WTC11 (cell line): ENCODE measurements at regions not wholly inside any gene's neighbourhood (a gene's known extent, or its start where the extent isn't known, plus 50 kb on each side); places are given as distances from the start of the nearest gene placed in this dataset.

Experiments used
- CREM ChIP-seq: sonication (generic); formaldehyde crosslinking; IDR thresholded peaks from 2 replicates; pipeline ENCODE4 v1.8.1; 2022; ENCODE audit warnings: mild to moderate bottlenecking, missing genetic modification reagents, moderate library complexity
- KAT7 ChIP-seq: sonication (generic); formaldehyde crosslinking; IDR thresholded peaks from 2 replicates; pipeline ENCODE4 v1.8.1; 2023; ENCODE audit warnings: missing genetic modification reagents, mild to moderate bottlenecking, borderline replicate concordance
- NFE2L1 ChIP-seq: sonication (generic); formaldehyde crosslinking; IDR thresholded peaks from 2 replicates; pipeline ENCODE4 v1.8.1; 2023; ENCODE audit warnings: missing genetic modification reagents
- TCF7 ChIP-seq: sonication (generic); formaldehyde crosslinking; IDR thresholded peaks from 2 replicates; pipeline ENCODE4 v1.8.0; 2022; ENCODE audit warnings: mild to moderate bottlenecking, low read depth, missing genetic modification reagents, moderate library complexity
- ZNF121 ChIP-seq: sonication (generic); formaldehyde crosslinking; IDR thresholded peaks from 2 replicates; pipeline ENCODE4 v1.8.0; 2023; ENCODE audit warnings: missing genetic modification reagents
- ZNF396 ChIP-seq: fragments of 250-450 bp; sonication (Bioruptor Pico); IDR thresholded peaks from 2 replicates; pipeline ENCODE4 v1.8.0; 2021; ENCODE audit warnings: mild to moderate bottlenecking, moderate library complexity, borderline replicate concordance
- ZNF423 ChIP-seq: fragments of 250-450 bp; sonication (Bioruptor Pico); IDR thresholded peaks from 2 replicates; pipeline ENCODE4 v2.1.2; 2022; ENCODE audit warnings: mild to moderate bottlenecking, moderate library complexity
- TF ChIP-seq, protein P1 (sequence below): fragments of 200-600 bp; IDR thresholded peaks from 2 replicates; pipeline ENCODE4 v1.8.0; 2022; ENCODE audit warnings: antibody characterized with exemption
- TF ChIP-seq, protein P2 (sequence below): sonication (generic); formaldehyde crosslinking; IDR thresholded peaks from 2 replicates; pipeline ENCODE4 v1.8.1; 2023; ENCODE audit warnings: mild to moderate bottlenecking, missing genetic modification reagents
- TF ChIP-seq, protein P3 (sequence below): sonication (generic); formaldehyde crosslinking; IDR thresholded peaks from 2 replicates; pipeline ENCODE4 v1.8.1; 2022; ENCODE audit warnings: mild to moderate bottlenecking, moderate library complexity, missing genetic modification reagents
- TF ChIP-seq, protein P4 (sequence below): sonication (generic); formaldehyde crosslinking; IDR thresholded peaks from 2 replicates; pipeline ENCODE4 v1.8.1; 2022; ENCODE audit warnings: low read depth, missing genetic modification reagents, borderline replicate concordance
- TF ChIP-seq, protein P5 (sequence below): sonication (generic); formaldehyde crosslinking; IDR thresholded peaks from 2 replicates; pipeline ENCODE4 v1.8.0; 2022; ENCODE audit warnings: mild to moderate bottlenecking, missing genetic modification reagents

DNA sequence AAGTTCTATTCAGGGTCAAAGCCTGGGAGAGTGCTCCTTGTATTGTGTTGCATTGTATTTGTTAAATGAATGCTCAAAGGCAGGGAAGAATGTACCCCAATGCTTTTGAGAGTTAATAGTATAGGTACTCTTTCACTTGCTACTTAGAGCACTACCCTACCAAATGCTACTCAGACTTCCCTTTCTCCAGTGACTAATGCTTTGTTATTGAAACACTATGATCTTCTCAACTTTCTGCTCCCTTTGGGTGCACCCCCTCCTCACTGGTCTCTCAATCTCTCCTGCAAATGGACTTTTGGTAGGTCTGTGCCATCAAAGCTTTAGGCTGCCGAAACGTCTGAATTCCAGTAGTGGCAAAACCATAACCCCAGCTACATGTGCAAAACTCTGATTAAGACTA lies 177.7 kb upstream of the AHR start:
- TF ChIP-seq ZNF423 (no peak), NFE2L1 (CRISPR knock-in tag) (no peak), KAT7 (CRISPR knock-in tag) (no peak), ZNF121 (CRISPR knock-in tag) (no peak), CREM (CRISPR knock-in tag) (no peak), ZNF396 (no peak), TCF7 (CRISPR knock-in tag) (no peak)
- TF ChIP-seq, protein P1, sequence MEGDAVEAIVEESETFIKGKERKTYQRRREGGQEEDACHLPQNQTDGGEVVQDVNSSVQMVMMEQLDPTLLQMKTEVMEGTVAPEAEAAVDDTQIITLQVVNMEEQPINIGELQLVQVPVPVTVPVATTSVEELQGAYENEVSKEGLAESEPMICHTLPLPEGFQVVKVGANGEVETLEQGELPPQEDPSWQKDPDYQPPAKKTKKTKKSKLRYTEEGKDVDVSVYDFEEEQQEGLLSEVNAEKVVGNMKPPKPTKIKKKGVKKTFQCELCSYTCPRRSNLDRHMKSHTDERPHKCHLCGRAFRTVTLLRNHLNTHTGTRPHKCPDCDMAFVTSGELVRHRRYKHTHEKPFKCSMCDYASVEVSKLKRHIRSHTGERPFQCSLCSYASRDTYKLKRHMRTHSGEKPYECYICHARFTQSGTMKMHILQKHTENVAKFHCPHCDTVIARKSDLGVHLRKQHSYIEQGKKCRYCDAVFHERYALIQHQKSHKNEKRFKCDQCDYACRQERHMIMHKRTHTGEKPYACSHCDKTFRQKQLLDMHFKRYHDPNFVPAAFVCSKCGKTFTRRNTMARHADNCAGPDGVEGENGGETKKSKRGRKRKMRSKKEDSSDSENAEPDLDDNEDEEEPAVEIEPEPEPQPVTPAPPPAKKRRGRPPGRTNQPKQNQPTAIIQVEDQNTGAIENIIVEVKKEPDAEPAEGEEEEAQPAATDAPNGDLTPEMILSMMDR, result no peak
- TF ChIP-seq, protein P2, sequence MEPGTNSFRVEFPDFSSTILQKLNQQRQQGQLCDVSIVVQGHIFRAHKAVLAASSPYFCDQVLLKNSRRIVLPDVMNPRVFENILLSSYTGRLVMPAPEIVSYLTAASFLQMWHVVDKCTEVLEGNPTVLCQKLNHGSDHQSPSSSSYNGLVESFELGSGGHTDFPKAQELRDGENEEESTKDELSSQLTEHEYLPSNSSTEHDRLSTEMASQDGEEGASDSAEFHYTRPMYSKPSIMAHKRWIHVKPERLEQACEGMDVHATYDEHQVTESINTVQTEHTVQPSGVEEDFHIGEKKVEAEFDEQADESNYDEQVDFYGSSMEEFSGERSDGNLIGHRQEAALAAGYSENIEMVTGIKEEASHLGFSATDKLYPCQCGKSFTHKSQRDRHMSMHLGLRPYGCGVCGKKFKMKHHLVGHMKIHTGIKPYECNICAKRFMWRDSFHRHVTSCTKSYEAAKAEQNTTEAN (CRISPR knock-in tag), result no peak
- TF ChIP-seq, protein P3, sequence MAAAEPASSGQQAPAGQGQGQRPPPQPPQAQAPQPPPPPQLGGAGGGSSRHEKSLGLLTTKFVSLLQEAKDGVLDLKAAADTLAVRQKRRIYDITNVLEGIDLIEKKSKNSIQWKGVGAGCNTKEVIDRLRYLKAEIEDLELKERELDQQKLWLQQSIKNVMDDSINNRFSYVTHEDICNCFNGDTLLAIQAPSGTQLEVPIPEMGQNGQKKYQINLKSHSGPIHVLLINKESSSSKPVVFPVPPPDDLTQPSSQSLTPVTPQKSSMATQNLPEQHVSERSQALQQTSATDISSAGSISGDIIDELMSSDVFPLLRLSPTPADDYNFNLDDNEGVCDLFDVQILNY (CRISPR knock-in tag), result no peak
- TF ChIP-seq, protein P4, sequence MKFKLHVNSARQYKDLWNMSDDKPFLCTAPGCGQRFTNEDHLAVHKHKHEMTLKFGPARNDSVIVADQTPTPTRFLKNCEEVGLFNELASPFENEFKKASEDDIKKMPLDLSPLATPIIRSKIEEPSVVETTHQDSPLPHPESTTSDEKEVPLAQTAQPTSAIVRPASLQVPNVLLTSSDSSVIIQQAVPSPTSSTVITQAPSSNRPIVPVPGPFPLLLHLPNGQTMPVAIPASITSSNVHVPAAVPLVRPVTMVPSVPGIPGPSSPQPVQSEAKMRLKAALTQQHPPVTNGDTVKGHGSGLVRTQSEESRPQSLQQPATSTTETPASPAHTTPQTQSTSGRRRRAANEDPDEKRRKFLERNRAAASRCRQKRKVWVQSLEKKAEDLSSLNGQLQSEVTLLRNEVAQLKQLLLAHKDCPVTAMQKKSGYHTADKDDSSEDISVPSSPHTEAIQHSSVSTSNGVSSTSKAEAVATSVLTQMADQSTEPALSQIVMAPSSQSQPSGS (CRISPR knock-in tag), result no peak
- TF ChIP-seq, protein P5, sequence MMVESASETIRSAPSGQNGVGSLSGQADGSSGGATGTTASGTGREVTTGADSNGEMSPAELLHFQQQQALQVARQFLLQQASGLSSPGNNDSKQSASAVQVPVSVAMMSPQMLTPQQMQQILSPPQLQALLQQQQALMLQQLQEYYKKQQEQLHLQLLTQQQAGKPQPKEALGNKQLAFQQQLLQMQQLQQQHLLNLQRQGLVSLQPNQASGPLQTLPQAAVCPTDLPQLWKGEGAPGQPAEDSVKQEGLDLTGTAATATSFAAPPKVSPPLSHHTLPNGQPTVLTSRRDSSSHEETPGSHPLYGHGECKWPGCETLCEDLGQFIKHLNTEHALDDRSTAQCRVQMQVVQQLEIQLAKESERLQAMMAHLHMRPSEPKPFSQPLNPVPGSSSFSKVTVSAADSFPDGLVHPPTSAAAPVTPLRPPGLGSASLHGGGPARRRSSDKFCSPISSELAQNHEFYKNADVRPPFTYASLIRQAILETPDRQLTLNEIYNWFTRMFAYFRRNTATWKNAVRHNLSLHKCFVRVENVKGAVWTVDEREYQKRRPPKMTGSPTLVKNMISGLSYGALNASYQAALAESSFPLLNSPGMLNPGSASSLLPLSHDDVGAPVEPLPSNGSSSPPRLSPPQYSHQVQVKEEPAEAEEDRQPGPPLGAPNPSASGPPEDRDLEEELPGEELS (CRISPR knock-in tag), result no peak
